Mucosa of gallbladder (tissue), 1 donor: ENCODE measurements at regions not wholly inside any gene's neighbourhood (a gene's known extent, or its start where the extent isn't known, plus 50 kb on each side); places are given as distances from the start of the nearest gene placed in this dataset.

Experiments
- DNase-seq: peaks from one replicate; pipeline ENCODE4 v3.0.0-alpha.2; 2020; ENCODE audit warnings: low spot score
- donor health status: DM: no; HTN: no; CAD: no.

DNA sequence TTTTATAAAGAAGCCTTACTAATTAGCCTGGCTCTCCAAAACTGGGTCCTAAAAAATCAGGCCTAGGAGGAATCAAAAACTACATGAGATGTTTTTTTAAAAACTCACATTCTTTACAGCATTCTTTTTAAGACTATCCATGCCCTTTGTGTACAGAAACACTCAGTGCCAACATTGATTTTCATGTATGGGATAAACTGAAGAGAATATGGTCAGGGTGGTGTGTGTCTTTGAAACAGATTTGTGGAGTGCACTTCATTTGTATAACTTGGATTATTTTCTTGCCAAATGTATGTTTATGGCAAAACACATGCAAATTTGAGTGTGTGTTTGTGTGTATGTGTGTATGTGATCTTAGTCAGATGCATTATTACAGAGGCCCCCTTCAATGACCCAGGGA is 283.6 kb upstream of the ATP5MC3 start:
- no peak for DNase-seq

GRCh38 chr2:175464311-175464670 is 282.8 kb upstream of the ATP5MC3 start:
- no peak for DNase-seq

GRCh38 chr2:175463589-175464310 is 282.2 kb upstream of the ATP5MC3 start:
- no peak for DNase-seq

- DNase-seq: no peak
Measured at GRCh38 chr2:175463169-175463568, 281.7 kb upstream of the ATP5MC3 start.

DNA sequence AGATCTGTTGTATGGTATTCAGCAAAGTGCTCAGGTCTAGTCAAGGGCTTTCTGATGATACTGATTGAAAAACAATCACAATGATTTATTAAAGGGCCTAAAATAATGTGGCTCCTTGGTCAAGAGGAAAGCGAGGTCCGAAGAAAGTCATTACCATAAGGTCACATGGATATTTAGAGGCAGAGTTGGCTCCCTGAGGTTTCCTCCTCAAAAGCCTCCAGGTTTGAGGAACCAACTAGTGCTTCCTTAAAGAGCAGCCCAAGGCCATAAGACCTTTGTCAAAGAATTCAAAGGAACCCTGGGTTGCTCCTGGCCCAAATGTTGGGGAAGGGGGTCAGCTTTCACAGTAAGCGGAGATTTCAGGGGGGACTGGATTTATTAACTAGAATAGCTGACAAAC is 280.7 kb upstream of the ATP5MC3 start:
- DNase-seq: no peak

DNA sequence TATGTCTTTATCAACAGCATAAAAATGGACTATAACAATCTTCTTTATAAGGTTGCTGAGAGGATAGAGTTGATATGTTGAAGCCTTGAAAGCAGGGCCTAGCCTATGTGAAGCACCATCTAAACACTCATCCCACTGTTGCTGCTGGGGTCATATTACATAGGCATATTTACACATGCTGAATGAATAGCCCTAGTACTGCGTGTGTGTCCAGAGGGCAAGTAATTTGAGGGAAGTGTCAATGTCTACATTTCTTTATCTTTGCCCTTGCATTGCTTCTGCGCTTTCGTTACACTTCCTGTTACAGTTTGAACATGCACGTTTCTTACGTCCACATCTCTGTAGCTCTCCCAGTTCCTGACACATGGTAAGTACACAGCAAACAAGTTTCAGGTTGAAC is 280.3 kb upstream of the ATP5MC3 start:
- DNase-seq: no peak

DNA sequence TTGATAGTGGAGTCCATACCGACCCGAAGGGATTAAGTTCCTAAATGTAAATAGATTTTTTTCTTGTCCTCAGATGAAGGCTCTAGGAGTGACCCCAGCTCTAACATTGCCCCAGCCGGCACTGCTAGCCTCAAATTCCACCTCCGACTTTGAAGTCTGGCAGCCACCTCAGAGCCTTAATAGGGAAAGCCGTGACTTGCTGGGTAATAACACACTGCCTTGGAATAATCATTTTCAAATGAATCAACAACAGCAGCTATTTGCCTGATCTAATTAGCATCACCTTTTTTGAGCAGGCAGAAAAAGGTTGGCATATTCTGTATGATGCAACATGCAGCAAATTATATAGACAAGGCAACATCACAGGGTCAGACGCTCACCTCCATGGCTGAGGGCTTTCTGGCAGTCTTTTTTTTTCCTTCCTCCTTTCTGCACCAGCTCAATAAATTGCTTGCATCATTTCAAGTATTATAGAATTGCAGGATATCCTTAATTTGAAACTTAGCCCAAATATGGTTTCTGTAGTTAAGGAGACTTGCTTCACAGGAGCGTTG is 276.5 kb upstream of the ATP5MC3 start:
- DNase-seq: no peak

- no peak for DNase-seq
Measured at GRCh38 chr2:175454953-175455389, 273.5 kb upstream of the ATP5MC3 start.

DNA sequence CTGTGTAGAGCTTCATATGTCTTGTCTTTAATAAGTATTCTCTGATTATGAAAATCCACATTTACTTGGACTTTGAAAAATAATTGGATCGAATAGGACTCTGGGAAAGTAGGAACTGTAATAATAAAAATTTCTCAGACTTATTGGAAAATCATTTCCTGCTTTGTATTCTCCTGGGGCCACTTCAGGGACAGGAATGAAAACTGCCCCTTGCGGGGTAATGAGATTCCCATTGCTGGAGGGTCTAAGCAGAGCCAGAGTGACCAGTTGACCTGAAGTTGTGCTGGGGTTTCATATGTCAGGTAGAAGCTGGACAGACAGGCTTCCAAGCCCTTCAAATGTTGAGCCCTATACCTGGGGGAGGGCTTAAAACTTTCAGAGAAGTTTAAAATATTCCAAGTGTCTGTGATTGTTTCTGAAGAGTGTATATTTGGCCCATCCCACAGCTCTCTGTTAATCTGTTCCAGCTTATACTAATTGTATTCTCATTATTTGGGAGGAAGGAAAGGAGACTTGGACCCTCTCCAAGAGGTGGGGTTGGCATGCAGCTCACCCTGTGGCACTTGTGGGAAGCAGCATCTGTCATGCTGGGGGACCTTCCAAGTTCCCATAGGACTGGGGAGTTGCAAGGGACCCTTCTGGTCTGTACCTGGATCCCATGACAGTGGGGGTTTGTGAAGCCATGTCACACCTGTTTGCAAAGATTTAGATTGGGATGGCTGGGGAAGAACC is 268.7 kb upstream of the ATP5MC3 start:
- no peak for DNase-seq

GRCh38 chr2:175449616-175450015 is 268.1 kb upstream of the ATP5MC3 start:
- DNase-seq: no peak

DNA sequence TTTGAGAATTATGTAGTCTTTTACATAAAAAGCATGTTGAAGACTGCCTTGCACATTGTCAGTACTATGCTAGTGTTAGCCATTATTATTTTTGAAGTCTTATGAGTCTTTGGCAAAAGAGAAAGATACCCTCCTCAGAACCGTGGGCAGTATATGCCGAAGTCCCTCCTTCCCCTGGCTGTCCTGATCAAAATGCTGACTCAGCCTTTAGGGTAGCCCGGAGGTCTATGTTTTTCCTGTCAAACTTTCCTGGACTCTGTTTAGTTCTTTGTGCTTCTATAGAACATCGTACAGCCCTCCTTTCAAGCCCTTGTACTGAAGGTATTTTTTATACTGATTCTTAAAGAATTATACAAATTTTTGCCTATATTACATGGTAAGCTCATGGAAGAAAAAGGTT is 264.7 kb upstream of the ATP5MC3 start:
- no peak for DNase-seq

- DNase-seq: no peak
Measured at GRCh38 chr2:175445281-175445680, 263.8 kb upstream of the ATP5MC3 start.

DNA sequence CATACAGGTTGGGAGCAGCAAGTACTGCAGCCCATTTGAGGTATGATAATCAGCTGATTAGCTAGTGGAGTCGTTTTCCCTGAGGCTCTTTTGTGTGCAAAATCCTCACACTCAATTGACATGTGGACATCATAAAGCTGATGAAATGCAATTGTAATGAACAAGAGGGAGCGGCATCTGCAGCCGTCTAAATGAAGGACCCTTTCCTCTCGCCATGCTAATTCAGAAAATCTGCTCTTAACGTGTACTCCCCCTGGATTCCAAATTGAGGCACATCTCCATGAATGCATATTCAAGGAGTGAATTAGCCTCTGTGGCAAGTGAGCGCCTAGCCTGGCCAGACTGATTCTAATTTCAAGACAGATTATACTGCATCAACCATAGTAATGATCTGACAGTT is 260.9 kb upstream of the ATP5MC3 start:
- DNase-seq: no peak

DNA sequence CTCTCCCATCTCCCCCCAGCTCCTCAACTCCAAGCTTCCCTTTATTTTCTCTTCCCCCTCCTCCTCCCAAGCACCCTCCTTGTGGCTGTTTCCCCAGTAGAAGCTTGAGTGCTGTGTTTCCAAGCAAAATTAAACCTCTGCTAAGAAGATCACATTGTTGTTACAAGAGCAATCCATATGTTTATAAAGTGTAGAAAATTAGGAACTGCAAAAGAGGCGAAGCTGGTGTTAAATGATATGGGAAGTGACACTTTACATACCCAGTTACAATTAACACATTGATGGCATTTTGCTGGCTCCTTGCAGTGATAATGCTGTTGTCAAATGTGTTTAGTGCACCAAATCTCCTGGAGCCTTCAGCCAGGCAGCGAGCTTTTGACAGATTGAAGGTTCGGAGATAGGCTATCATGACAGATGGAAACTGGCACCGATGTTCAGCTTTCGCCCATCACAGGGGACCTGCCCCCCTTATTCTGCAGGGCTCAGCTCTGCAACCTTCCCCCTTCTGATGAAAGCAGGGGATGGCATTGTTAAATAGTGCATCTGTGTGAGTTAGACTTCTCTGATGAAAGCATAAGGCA is 259.8 kb upstream of the ATP5MC3 start:
- no peak for DNase-seq

GRCh38 chr2:175439416-175439815 is 257.9 kb upstream of the ATP5MC3 start:
- DNase-seq: no peak

GRCh38 chr2:175437167-175437566 is 255.7 kb upstream of the ATP5MC3 start:
- no peak for DNase-seq

GRCh38 chr2:175436076-175436475 is 254.6 kb upstream of the ATP5MC3 start:
- no peak for DNase-seq

DNA sequence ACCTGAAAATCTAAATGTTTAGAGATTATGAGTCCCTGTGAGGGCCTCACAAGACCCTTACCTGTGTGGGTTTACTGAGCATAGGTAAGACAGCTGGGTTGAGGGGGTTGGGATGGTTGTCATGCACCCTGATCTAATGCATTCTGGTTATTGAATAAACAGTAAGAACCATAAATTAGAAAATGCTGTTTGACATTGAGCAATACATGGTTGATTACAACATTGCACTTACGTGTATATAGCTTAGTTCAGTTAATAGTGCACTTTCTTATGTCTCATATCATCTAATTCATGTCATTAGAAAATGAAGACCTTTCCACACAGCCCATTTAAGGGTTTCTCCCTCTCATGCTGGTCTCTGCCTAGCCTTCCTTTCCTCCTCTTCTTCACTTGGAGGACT is 253.5 kb upstream of the ATP5MC3 start:
- DNase-seq: no peak

- no peak for DNase-seq
Measured at GRCh38 chr2:175432793-175433192, 251.3 kb upstream of the ATP5MC3 start.

GRCh38 chr2:175432021-175432420 is 250.5 kb upstream of the ATP5MC3 start:
- DNase-seq: no peak

GRCh38 chr2:175431101-175431946 is 249.8 kb upstream of the ATP5MC3 start:
- DNase-seq: no peak

DNA sequence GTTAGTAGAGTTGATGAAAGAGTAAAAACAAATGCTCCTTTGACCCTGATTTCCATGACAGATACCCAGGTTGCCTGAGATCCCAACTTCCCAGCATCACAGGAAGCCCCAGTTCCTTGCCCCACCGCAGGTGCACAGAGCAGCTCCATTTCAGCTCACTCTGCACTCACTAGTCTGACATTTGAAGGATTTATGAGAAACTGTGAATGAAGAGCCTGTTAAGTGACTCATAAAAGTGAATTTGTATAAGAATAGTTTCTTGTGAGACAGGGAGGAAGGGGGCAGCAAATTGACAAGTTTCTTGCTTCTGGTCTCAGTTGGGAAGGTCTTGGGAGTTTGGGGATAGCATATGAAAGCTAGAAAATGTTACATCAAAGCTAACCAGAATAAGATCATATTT is 248.7 kb upstream of the ATP5MC3 start:
- DNase-seq: no peak
